HG02885 (cell line): ENCODE measurements at regions not wholly inside any gene's neighbourhood (a gene's known extent, or its start where the extent isn't known, plus 50 kb on each side); places are given as distances from the start of the nearest gene placed in this dataset.

Experiments used
- ATAC-seq: cut with Tn5 transposase; IDR thresholded peaks from one replicate; pipeline ENCODE4 v1.9.1; 2021; ENCODE audit warnings: mild to moderate bottlenecking; ENCODE audit not compliant: unreplicated experiment, poor library complexity

DNA sequence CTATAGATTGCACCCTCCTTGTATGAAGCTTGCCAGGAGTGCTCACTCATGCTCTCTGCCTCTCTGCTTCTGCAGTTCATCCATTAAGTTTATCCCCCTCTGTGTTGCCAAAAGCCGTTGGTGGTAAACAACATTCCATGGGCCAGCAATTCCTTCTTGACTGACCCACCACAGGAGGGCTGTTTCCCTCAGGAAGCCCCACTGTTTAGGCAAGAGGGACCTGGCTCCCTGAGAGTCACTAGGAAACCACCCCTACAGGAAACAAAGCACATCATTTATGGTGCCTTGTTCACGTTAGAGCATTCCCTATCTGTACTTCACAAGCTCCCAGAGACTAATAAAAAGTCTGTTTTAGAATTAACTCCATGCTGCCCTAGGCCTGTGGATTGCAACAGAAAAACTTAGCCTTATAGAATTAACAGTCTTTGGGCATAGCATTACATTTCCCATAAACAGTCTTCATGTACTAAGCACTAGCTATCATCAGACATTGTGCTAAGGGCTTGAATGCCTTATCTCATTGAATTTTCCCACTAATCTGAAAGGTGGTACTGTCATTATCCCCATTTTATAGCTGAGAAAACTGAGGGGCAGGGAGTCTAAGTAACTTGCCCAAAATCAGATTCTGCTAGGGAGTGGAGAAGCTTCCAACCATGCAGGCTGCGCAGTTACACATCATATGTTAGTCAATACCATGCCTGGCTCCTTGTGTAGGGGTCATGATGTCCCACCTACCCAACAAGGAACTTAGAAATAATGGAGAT is 149.9 kb downstream of the SHQ1 start:
- no peak for ATAC-seq

DNA sequence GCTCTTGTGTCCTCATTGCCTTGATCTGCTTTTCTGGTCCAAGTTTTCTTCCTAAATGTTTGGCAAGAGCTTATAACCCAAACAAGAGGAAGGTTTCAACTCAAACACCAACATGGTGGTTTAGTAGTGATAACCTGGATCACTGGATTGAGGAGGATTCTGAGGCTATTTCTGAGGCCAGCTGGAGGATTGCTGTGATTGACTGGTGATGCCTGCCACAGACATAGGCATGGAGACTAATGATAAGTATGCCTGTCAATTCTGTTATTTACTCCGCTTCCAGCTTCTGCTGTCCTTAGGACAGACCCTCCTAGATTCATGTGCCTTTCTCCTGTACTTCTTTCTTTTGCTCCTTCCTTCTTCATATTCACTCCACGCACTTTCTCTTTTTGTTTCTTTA is 150.5 kb downstream of the SHQ1 start:
- ATAC-seq, result no peak

- no peak for ATAC-seq
These were observed 151.4 kb downstream of the SHQ1 start for GRCh38 chr3:72696815-72697214.

DNA sequence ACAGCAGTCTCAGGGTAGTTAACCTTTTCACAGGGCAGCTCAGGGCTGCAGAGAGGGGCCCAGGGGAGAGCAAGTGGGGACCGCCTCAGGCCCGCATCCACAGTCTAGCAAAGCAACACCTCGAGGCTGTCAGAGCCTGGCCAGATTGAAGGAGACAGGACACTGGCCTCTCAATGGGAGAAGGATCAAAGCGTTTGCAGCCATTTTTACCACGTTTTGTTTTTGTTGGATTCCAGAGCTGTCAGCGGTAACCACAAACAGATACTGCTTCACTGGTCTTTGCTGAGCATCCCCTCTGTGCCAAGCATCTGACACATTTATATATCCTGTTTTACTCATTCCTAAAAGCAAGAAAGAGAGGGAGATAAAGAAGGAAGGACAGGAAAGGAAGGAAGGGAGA is 153.8 kb downstream of the SHQ1 start:
- no peak for ATAC-seq

GRCh38 chr3:72692990-72693389 is 155.3 kb downstream of the SHQ1 start:
- no peak for ATAC-seq

DNA sequence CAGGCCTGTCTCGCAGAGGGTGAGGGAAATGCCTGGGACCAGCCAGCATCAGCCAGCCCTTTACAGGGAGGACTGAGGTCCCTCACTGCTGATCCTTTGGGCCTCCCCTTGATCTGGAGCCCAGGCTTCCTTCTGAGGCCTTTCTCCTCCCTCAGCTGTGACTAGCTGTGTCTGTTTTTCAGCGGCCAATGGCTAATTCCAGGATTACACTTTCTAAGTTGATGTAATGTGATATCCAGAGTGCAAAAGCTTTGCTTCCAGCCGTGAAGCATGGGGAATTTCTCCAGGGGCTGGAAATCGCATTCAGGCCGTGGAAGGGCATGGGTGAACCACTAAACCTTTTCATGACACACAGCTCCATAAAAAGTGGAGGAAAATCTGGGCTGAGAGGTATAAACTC is 157.6 kb downstream of the SHQ1 start:
- no peak for ATAC-seq

- ATAC-seq, result peak; percentile 79
These were observed 165.3 kb downstream of the SHQ1 start for GRCh38 chr3:72682936-72683452.

DNA sequence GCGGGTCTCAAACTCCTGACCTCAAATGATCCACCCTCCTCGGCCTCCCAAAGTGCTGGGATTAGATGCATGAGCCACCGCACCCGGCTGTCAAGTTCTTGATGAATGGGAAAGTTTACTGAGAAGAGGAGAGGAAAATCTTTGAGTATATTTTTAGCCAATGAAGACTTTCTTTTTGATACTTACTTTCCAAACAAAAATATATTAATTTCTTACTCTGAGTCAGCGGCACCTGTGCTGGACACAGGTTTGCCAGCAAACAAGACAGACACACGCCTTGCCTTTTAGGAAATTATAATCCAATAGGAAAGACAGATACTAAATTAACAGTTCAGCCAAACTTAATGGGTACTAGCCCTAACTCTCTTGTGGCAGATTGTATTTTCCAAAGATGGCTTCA is 166.6 kb downstream of the SHQ1 start:
- no peak for ATAC-seq

GRCh38 chr3:72680766-72681165 is 167.5 kb downstream of the SHQ1 start:
- ATAC-seq, result no peak

DNA sequence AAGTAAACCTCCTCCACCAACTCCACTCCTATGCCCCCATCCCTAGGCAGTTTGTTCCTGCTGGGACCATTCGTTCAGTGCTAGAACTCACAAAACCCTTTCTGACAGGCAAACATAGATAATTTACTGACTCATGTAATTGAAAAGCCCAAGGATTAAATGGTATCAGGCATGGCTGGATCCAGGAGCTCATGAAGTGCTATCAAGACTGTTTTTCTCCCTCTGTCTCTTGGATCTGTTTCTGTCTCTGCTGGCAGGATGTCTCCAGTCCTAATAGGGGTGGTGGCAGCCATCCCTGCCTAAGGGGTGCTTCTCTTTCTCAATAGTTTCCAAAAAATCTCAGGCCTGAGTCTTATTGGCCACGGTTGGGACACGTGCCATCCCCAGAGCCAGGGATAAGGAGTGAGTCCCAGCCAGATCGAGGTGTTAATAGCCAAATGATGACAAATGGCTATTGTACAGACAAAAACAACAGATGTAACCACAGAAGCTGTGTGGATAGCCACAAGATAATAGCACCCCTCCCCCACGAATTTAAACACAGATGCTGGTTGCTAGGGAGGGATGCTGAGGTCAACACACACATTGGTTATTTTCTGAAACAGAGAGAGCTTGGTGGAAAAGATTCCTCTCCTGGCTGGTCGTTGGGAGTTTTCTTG is 168.6 kb downstream of the SHQ1 start:
- ATAC-seq, result no peak

DNA sequence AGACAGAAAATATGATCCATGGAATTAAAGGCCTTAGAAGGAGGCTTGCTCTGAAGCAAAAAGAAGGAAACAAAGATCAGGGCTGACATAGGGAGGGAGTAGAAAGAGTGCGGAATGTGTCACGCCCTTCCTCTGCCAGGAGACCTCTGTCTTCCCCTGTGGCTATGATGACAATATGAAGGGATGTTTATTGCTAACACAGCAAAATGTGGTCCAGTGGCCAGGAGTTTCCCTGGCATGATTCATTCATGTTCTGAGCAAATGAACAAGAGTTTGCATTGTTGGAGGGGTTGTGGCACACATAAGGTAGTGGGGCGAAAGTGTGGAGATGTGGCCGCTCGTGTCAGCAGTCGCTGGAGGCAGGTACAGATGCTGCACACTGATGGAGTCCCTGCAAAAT is 169.4 kb downstream of the SHQ1 start:
- peak; percentile 34 for ATAC-seq

DNA sequence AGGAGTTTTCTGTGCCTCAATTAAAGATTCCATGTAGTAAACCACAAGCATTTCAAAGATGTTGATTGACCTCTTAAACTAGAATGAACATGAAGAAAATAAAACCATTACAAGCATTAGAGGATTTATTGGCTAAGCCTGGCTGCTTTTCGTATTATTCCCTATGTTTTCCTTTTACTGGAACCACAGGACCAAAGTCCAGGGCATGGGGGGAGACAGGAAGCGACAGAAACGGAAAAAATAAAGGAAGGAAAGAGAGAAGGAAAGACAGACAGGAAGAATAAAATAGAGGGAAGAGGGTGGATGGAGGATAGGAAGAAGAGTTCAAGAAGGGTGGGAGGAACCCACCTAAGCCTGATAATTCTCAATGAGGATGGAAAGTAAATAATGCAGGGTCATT is 169.9 kb downstream of the SHQ1 start:
- no peak for ATAC-seq

GRCh38 chr3:72675243-72675642 is 173.0 kb downstream of the SHQ1 start:
- no peak for ATAC-seq

GRCh38 chr3:72673011-72673771 is 175.1 kb downstream of the SHQ1 start:
- ATAC-seq, result no peak

DNA sequence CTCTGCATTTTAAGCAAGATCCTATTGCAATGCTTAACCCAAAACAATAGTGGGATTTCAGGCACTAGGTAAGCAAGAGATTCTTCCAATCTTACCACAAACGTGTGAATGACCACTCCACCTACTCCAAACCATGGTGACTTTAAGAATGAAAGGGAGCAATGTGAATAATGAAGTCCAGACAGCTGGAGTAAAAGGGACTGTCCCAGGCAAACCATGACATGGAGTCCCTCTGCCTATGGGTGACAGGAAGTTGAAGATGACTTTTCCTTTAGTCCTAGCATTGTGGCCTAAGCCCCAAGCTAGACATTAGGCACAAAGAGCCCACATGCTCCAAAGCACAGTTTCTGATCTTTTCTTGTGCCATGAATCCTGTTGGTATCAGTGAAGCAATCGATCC is 179.0 kb downstream of the SHQ1 start:
- no peak for ATAC-seq

DNA sequence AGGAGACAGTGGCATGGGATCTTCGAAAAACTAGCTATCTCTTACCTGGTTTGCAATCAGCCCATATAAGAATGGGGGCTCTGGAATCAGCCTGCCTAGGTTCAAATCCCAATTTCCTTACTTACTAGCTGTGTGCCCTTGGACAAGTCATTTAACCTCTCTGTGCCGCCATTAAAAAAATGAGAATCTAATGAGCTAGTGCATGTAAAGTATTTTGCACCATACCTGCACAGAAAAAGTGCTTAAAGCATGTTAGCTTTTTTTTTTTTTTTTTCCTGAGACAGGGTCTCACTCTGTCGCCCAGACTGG is 181.8 kb downstream of the SHQ1 start:
- ATAC-seq, result no peak

- peak; percentile 58 for ATAC-seq
These were observed 182.4 kb downstream of the SHQ1 start for GRCh38 chr3:72665701-72666446.

DNA sequence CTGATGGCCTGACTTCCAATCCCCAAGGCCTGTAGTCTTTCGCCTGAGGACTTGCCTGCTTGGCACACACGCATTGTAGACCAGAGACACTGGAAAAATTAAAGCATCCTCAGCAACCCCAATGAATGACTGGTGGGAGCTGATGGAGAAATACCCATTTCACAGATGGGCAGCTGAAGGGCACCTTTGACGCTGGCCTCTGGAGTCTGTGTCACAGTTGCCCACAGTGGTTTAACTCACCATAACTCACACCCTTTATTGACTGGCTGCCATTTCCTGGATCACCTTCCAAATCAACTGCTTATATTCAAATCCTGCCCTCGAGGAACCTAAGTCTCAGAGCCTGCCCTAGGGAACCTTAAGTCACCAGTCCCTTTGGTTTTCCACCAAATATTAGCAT is 183.1 kb downstream of the SHQ1 start:
- no peak for ATAC-seq

DNA sequence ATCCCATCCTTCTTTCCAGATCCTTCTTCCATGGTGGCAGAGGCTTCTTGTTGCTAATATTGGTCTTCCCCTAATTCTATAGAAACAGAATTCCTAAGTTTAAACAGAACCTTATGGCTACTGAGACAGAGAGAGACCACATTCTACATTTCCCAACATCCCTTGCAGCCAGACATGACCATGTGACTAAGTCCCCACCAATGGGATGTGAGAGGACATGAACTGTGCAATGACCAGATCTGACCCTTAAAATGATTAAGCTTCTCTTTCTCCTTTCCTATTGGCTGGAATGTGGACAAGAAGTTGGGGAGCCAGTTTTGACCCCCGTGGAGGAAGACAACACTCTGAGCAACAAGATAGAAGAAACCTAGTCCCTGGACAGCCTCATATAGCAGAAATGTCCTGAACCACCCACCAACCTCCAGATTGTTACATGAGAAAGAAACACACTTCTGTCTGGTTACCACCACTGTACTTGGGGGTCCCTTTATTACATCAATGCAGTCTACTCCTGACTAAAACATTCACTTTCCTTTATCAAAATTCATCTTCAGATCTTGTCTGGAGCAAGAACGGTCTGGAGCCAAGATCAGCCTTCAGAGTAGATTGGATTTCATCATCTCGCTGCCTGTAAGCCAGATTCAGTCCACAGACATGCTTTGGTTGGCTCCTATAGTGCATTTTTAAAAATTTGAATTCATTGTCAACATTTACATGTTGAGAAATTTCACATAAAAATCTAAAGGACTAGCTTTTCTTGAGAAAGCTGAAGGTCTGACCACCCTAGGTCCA is 183.9 kb downstream of the SHQ1 start:
- no peak for ATAC-seq

GRCh38 chr3:72663429-72663828 is 184.8 kb downstream of the SHQ1 start:
- ATAC-seq, result no peak
